ENCODE measurements at regions not wholly inside any gene's neighbourhood (a gene's known extent, or its start where the extent isn't known, plus 50 kb on each side); places are given as distances from the start of the nearest gene placed in this dataset.

GRCh38 chr2:180523621-180524340 lies 456.6 kb upstream of the UBE2E3 start:
- no peak overlapping the region for H3K4me3 ChIP-seq (ENCODE audit: control insufficient read depth, low read depth, low read length)
- DNase-seq (ENCODE audit: low read depth): peak; percentile 80
- TF ChIP-seq CTCF (IDR thresholded peaks at IDR 0.05; ENCODE audit: control insufficient read depth, insufficient read depth, low read depth, low read length, missing control alignments): no peak

GRCh38 chr2:180520921-180521581 lies 459.4 kb upstream of the UBE2E3 start:
- H3K4me3 ChIP-seq (ENCODE audit: control insufficient read depth, low read depth, low read length): no peak overlapping the region
- DNase-seq (ENCODE audit: low read depth): no peak
- no peak for TF ChIP-seq CTCF (IDR thresholded peaks at IDR 0.05; ENCODE audit: control insufficient read depth, insufficient read depth, low read depth, low read length, missing control alignments)

- DNase-seq (ENCODE audit: low read depth): no peak
- no peak overlapping the region for H3K4me3 ChIP-seq (ENCODE audit: control insufficient read depth, low read depth, low read length)
- TF ChIP-seq CTCF (IDR thresholded peaks at IDR 0.05; ENCODE audit: control insufficient read depth, insufficient read depth, low read depth, low read length, missing control alignments): peak; percentile 37
Observed at GRCh38 chr2:180520206-180520605, 460.2 kb upstream of the UBE2E3 start.

GRCh38 chr2:180519276-180519675 lies 461.1 kb upstream of the UBE2E3 start:
- TF ChIP-seq CTCF (IDR thresholded peaks at IDR 0.05; ENCODE audit: control insufficient read depth, insufficient read depth, low read depth, low read length, missing control alignments): no peak
- H3K4me3 ChIP-seq (ENCODE audit: control insufficient read depth, low read depth, low read length): no peak overlapping the region
- DNase-seq (ENCODE audit: low read depth): no peak

GRCh38 chr2:180516232-180516631 lies 464.2 kb upstream of the UBE2E3 start:
- no peak for TF ChIP-seq CTCF (IDR thresholded peaks at IDR 0.05; ENCODE audit: control insufficient read depth, insufficient read depth, low read depth, low read length, missing control alignments)
- no peak overlapping the region for H3K4me3 ChIP-seq (ENCODE audit: control insufficient read depth, low read depth, low read length)
- DNase-seq (ENCODE audit: low read depth): no peak

GRCh38 chr2:180513389-180513788 lies 467.0 kb upstream of the UBE2E3 start:
- no peak overlapping the region for H3K4me3 ChIP-seq (ENCODE audit: control insufficient read depth, low read depth, low read length)
- TF ChIP-seq CTCF (IDR thresholded peaks at IDR 0.05; ENCODE audit: control insufficient read depth, insufficient read depth, low read depth, low read length, missing control alignments): no peak
- DNase-seq (ENCODE audit: low read depth): no peak
